SK-N-SH (cell line): ENCODE measurements at regions not wholly inside any gene's neighbourhood (a gene's known extent, or its start where the extent isn't known, plus 50 kb on each side); places are given as distances from the start of the nearest gene placed in this dataset.

Experiments used
- CTCF ChIA-PET: fragments of 300-600, 350-600 bp; formaldehyde crosslinking; extraction: SDS; loops from one replicate; lab custom pipeline; 2021; lab: Yijun Ruan, JAX
- POLR2A ChIA-PET: fragments of 350-600 bp; sonication (Branson Sonifier 250); formaldehyde crosslinking; extraction: SDS; loops from one replicate; lab custom pipeline; 2020; ENCODE audit warnings: antibody characterized with exemption, inconsistent platforms; lab: Yijun Ruan, JAX
- DNase-seq: peaks from one replicate; pipeline ENCODE4 v3.0.0; 2012
- H2AFZ ChIP-seq: fragments of 200-600 bp; sonication (generic); 2 replicates; pipeline ENCODE4 v1.8.1; 2016; ENCODE audit warnings: antibody characterized with exemption, mild to moderate bottlenecking, low read depth
- H3F3A ChIP-seq: fragments of 200-600 bp; sonication (generic); replicated peaks from 2 replicates; pipeline ENCODE3; 2016; ENCODE audit warnings: antibody characterized with exemption, mild to moderate bottlenecking; ENCODE audit not compliant: insufficient read depth
- H3K27ac ChIP-seq, 2 experiments: fragments of 200-500 bp in 1 of 2; fragments of 200-600 bp in 1 of 2; sonication (Bioruptor generic) in 1 of 2; sonication (generic), shearing (Covaris generic) in 1 of 2; 2 replicates each; pipeline versions ENCODE4 v1.5.1 to v1.6.1; 2014 to 2016; ENCODE audit warnings: low read depth in 2 of 2, inconsistent platforms in 1 of 2, low read length in 1 of 2, mild to moderate bottlenecking in 1 of 2, mixed read lengths in 1 of 2
- H3K27me3 ChIP-seq: fragments of 200-600 bp; sonication (generic), shearing (Covaris generic); 2 replicates; pipeline ENCODE4 v1.6.1; 2016; ENCODE audit warnings: mixed run types; ENCODE audit not compliant: insufficient read depth
- H3K36me3 ChIP-seq, 2 experiments: fragments of 200-500 bp in 1 of 2; fragments of 200-600 bp in 1 of 2; sonication (Bioruptor generic) in 1 of 2; sonication (generic) in 1 of 2; replicated peaks in 1 of 2; 2 replicates each; pipeline versions ENCODE3 to v1.5.1; 2014 to 2016; ENCODE audit warnings: low read length in 1 of 2, mild to moderate bottlenecking in 1 of 2; ENCODE audit not compliant: insufficient read depth in 2 of 2, control insufficient read depth in 1 of 2
- H3K4me1 ChIP-seq, 2 experiments: fragments of 200-500 bp in 1 of 2; fragments of 200-600 bp in 1 of 2; sonication (Bioruptor generic) in 1 of 2; sonication (generic), shearing (Covaris generic) in 1 of 2; 2 replicates each; pipeline versions ENCODE4 v1.5.1 to v1.6.1; 2014 to 2016; ENCODE audit warnings: low read depth in 1 of 2, low read length in 1 of 2, mixed run types in 1 of 2; ENCODE audit not compliant: insufficient read depth in 2 of 2, control insufficient read depth in 1 of 2
- H3K4me2 ChIP-seq: fragments of 200-600 bp; sonication (generic), shearing (Covaris generic); 2 replicates; pipeline ENCODE4 v1.6.1; 2017; ENCODE audit warnings: mixed run types
- H3K4me3 ChIP-seq, 2 experiments: fragments of 200-500 bp in 1 of 2; fragments of 200-600 bp in 1 of 2; sonication (Bioruptor generic) in 1 of 2; sonication (generic), shearing (Covaris generic) in 1 of 2; 2 replicates each; pipeline versions ENCODE4 v1.5.1 to v1.8.1; 2014 to 2016; ENCODE audit warnings: low read depth in 2 of 2, inconsistent platforms in 1 of 2, low read length in 1 of 2, mild to moderate bottlenecking in 1 of 2, mixed read lengths in 1 of 2, moderate library complexity in 1 of 2
- H3K79me2 ChIP-seq: fragments of 200-600 bp; sonication (generic); 2 replicates; pipeline ENCODE4 v1.8.1; 2017; ENCODE audit warnings: mild to moderate bottlenecking; ENCODE audit not compliant: insufficient read depth
- H3K9ac ChIP-seq: fragments of 200-600 bp; sonication (generic); 2 replicates; pipeline ENCODE4 v1.6.1; 2017; ENCODE audit warnings: mixed run types
- H3K9me2 ChIP-seq: fragments of 200-600 bp; sonication (generic); 2 replicates; pipeline ENCODE4 v1.6.1; 2017; ENCODE audit warnings: mixed run types
- H3K9me3 ChIP-seq: fragments of 200-600 bp; sonication (generic); 2 replicates; pipeline ENCODE4 v1.6.1; 2017; ENCODE audit warnings: mixed run types, mild to moderate bottlenecking, moderate library complexity
- H4K20me1 ChIP-seq: fragments of 200-600 bp; sonication (generic); 2 replicates; pipeline ENCODE4 v1.6.1; 2017; ENCODE audit warnings: mild to moderate bottlenecking, mixed run types; ENCODE audit not compliant: insufficient read depth
- CHD2 ChIP-seq: fragments of 150-350 bp; IDR thresholded peaks from 2 replicates; pipeline ENCODE4 v1.6.1; 2018; ENCODE audit warnings: low read length; ENCODE audit not compliant: partially characterized antibody
- FOXM1 ChIP-seq: IDR thresholded peaks from 2 replicates; pipeline ENCODE4 v1.4.0; 2012; ENCODE audit warnings: low read depth, mild to moderate bottlenecking
- GABPA ChIP-seq: IDR thresholded peaks from 2 replicates; pipeline ENCODE4 v1.4.0; 2012; ENCODE audit warnings: low read depth, mild to moderate bottlenecking
- GATA2 ChIP-seq: sonication (generic); formaldehyde crosslinking; IDR thresholded peaks from 2 replicates; pipeline ENCODE4 v1.5.0; 2020; ENCODE audit warnings: mild to moderate bottlenecking, missing genetic modification reagents
- MXI1 ChIP-seq: IDR thresholded peaks from 2 replicates; pipeline ENCODE4 v1.6.1; 2012; ENCODE audit warnings: mild to moderate bottlenecking, low read depth, low read length, improper control_type of control experiment
- RFX5 ChIP-seq: IDR thresholded peaks from 2 replicates; pipeline ENCODE4 v1.6.1; 2012; ENCODE audit warnings: mild to moderate bottlenecking, improper control_type of control experiment, low read length
- RXRA ChIP-seq: IDR thresholded peaks from 2 replicates; pipeline ENCODE4 v1.4.0; 2012; ENCODE audit warnings: low read depth, mild to moderate bottlenecking, borderline replicate concordance
- TAF1 ChIP-seq: IDR thresholded peaks from 2 replicates; pipeline ENCODE4 v1.6.1; 2012; ENCODE audit warnings: low read depth, mild to moderate bottlenecking, low read length, moderate library complexity, borderline replicate concordance
- TCF12 ChIP-seq: IDR thresholded peaks from 2 replicates; pipeline ENCODE4 v1.4.0; 2012
- TEAD4 ChIP-seq: IDR thresholded peaks from 2 replicates; pipeline ENCODE4 v1.4.0; 2012; ENCODE audit warnings: mild to moderate bottlenecking, borderline replicate concordance; ENCODE audit not compliant: insufficient read depth
- WGBS: methylation state at CpG from one replicate; pipeline ENCODE4 v1.1.6; 2017; ENCODE audit warnings: low lambda C conversion rate; 5-methylcytosine and 5-hydroxymethylcytosine counted together
- TF ChIP-seq, protein P1 (sequence below): fragments of 200-600 bp; sonication (generic); IDR thresholded peaks from 2 replicates; pipeline ENCODE4 v1.6.1; 2017; ENCODE audit warnings: antibody characterized with exemption, mild to moderate bottlenecking, moderate library complexity
- TF ChIP-seq, protein P2 (sequence below): IDR thresholded peaks from 2 replicates; pipeline ENCODE4 v1.4.0; 2012; ENCODE audit warnings: low read depth

DNA sequence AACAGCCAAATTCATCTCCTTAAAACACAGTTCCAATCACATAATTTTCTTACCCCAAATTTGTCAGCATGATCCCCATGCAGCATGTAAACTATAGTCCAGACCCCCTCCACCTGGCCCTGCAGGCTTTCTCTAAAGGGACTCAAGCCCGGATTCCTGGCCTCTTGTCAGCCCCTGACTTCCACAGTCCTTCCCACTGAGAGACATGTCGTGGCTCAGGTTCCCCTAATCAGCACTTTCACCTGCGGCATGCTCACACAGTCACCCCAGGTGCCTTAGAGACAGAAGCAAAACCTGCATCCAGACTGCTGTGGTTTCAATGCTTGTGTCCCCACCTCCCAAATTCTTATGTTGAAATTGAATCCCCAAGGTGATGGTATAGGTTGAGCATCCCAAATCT, 372.7 kb upstream of the ATP10A start:
- H3K27me3 ChIP-seq = no peaks in the 10 kb centered on the region
- DNase-seq = no peak
- no peak overlapping the region for H3K4me2 ChIP-seq
- no peaks in the 10 kb centered on the region for H3K36me3 ChIP-seq
- H3K9ac ChIP-seq = no peak overlapping the region
- H3K79me2 ChIP-seq = no peaks in the 10 kb centered on the region
- ChIA-PET CTCF (no interaction called here), POLR2A (no interaction called here)
- H3K4me1 ChIP-seq = no peaks in the 10 kb centered on the region; a peak in 1 of 4 replicates
- TF ChIP-seq TCF12 = no peak
- no peak for TF ChIP-seq FOXM1
- TF ChIP-seq CHD2 = no peak
- TF ChIP-seq GATA2 (CRISPR knock-in tag) = no peak
- no peak for TF ChIP-seq MXI1
- no peak for TF ChIP-seq RFX5
- TF ChIP-seq TEAD4 = no peak
- no peak for TF ChIP-seq RXRA
- TF ChIP-seq, protein P1, sequence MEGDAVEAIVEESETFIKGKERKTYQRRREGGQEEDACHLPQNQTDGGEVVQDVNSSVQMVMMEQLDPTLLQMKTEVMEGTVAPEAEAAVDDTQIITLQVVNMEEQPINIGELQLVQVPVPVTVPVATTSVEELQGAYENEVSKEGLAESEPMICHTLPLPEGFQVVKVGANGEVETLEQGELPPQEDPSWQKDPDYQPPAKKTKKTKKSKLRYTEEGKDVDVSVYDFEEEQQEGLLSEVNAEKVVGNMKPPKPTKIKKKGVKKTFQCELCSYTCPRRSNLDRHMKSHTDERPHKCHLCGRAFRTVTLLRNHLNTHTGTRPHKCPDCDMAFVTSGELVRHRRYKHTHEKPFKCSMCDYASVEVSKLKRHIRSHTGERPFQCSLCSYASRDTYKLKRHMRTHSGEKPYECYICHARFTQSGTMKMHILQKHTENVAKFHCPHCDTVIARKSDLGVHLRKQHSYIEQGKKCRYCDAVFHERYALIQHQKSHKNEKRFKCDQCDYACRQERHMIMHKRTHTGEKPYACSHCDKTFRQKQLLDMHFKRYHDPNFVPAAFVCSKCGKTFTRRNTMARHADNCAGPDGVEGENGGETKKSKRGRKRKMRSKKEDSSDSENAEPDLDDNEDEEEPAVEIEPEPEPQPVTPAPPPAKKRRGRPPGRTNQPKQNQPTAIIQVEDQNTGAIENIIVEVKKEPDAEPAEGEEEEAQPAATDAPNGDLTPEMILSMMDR = no peak
- TF ChIP-seq GABPA = no peak
- H3K9me3 ChIP-seq = no peaks in the 10 kb centered on the region
- 12% methylated on average over 3 of the region's 3 CpGs for WGBS
- no peaks in the 10 kb centered on the region for H3F3A ChIP-seq
- no peak overlapping the region for H2AFZ ChIP-seq
- no peak overlapping the region for H3K27ac ChIP-seq
- H3K9me2 ChIP-seq = no peaks in the 10 kb centered on the region
- no peak overlapping the region for H3K4me3 ChIP-seq
- H4K20me1 ChIP-seq = no peaks in the 10 kb centered on the region

DNA sequence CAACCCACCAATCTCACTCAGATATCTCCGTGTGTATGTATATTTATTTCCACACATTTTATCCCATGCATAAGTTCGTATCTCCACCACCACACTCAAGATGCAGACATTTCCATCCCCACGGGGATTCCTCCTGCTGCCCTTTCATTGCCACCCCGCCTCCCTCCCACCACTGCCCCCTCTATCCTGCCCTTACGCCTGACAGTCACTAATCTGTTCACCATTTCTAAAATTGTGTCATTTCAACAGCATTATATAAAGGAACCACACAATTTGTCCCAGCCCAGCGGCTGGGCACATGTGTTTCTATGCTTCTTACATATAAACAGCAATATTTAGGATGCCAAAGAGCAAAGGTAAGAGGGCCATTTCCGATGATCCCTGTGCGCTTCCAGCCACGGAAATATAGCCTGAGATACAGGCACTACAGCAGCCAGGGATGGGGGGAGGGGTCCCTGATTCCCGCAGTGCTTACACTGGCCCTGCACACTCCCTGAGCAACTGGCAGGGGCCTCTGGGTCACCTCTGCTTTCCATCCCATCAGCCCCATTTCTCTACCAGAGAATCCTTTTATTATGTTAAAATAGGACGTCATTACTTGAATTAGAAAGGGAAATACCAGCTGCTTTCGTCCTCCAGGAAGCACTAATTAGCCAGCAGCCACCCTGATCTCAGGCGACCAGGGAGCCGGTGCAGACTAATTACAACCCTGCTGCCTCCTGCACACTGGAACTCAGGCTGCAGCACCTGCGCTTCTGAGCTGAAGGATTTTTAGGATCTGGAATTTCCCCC, 372.0 kb upstream of the ATP10A start:
- no peaks in the 10 kb centered on the region for H3K27me3 ChIP-seq
- POLR2A ChIA-PET = no interaction called here
- no peaks in the 10 kb centered on the region for H3K9me2 ChIP-seq
- CTCF ChIA-PET = no interaction called here
- WGBS = 21% methylated on average over 15 of the region's 15 CpGs
- no peak for TF ChIP-seq TAF1
- TF ChIP-seq, protein P2, sequence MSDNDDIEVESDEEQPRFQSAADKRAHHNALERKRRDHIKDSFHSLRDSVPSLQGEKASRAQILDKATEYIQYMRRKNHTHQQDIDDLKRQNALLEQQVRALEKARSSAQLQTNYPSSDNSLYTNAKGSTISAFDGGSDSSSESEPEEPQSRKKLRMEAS = no peak
- TF ChIP-seq RXRA = no peak
- TF ChIP-seq, all 33 proteins: peak for 0
- no peak overlapping the region for H3K4me2 ChIP-seq
- H3K9me3 ChIP-seq = no peaks in the 10 kb centered on the region
- no peak overlapping the region for H2AFZ ChIP-seq
- peak; percentile 24 for DNase-seq
- H3F3A ChIP-seq = no peaks in the 10 kb centered on the region
- no peak overlapping the region for H3K4me3 ChIP-seq
- no peak overlapping the region for H3K27ac ChIP-seq
- no peaks in the 10 kb centered on the region for H3K79me2 ChIP-seq
- H4K20me1 ChIP-seq = no peaks in the 10 kb centered on the region
- no peak overlapping the region for H3K9ac ChIP-seq
- no peaks in the 10 kb centered on the region for H3K36me3 ChIP-seq
- H3K4me1 ChIP-seq = no peaks in the 10 kb centered on the region; a peak in 1 of 4 replicates
